ENCODE measurements at regions not wholly inside any gene's neighbourhood (a gene's known extent, or its start where the extent isn't known, plus 50 kb on each side); places are given as distances from the start of the nearest gene placed in this dataset.

DNA sequence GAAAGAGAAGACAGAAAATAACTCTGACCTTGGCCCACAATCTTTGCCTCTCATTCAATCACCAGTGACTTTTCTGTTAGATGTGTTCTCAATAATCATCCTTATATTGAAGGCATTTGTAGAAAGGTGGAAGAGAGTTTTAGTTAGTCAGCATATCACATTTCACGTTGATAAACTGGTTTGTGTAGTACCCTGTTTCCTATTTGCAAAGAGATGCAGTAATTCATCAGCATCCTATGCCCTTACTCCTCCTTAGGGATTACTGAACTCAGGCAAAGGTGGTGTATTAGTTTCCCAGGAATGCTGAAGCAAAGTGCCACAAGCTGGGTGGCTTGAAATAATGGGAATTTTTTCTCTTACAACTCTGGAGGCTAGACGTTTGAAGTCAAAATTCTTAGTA is 145.0 kb downstream of the SPP2 start:
- TF ChIP-seq, protein P1, sequence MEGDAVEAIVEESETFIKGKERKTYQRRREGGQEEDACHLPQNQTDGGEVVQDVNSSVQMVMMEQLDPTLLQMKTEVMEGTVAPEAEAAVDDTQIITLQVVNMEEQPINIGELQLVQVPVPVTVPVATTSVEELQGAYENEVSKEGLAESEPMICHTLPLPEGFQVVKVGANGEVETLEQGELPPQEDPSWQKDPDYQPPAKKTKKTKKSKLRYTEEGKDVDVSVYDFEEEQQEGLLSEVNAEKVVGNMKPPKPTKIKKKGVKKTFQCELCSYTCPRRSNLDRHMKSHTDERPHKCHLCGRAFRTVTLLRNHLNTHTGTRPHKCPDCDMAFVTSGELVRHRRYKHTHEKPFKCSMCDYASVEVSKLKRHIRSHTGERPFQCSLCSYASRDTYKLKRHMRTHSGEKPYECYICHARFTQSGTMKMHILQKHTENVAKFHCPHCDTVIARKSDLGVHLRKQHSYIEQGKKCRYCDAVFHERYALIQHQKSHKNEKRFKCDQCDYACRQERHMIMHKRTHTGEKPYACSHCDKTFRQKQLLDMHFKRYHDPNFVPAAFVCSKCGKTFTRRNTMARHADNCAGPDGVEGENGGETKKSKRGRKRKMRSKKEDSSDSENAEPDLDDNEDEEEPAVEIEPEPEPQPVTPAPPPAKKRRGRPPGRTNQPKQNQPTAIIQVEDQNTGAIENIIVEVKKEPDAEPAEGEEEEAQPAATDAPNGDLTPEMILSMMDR (IDR thresholded peaks at IDR 0.05; ENCODE audit: low read depth, low read length) = no peak
- no peak for DNase-seq (ENCODE audit: low read depth, low spot score)
- Histone ChIP-seq H3K4me3 (ENCODE audit: low read depth, low read length) (no peak overlapping the region), H3K27me3 (ENCODE audit: control insufficient read depth, insufficient read depth, low read length) (peaks cover 41% of the 10 kb centered on the region), H3K27ac (ENCODE audit: low read depth, low read length) (no peak overlapping the region), H3K9me3 (ENCODE audit: control insufficient read depth, insufficient read depth, low read length) (no peaks in the 10 kb centered on the region)
- ChIA-PET CTCF (interaction anchor here (0.6 kb wide), 1 partner anchor 187 kb away, joined by 5 read pairs; no protein-coding TSS in a partner anchor), POLR2A (no interaction called here)

DNA sequence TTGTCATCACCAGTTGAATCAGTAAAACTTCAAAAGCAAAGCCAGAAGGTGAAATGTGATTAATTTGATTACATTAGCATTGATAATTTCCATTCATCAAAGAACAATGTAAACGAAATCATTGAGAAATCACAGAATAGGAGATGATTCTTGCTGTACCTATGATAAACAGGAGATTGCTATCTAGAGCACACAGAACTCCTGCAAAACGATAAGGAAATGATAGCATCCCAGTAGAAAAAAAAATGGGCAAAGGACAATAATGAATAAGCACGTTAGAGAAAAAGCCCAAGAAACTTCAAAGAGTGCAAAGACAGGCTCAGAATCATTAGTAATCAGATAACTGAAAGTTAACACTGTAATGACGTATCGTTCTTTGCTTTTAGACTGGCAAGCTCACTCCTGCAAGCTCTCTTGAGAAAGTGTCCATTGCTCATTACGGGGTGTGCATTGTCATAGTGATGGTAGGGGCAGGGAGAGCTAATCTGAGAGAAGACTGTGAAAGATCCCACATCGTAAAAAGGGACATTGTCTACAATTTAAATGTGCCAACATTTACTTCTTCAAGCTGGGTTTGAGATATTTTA is 143.6 kb downstream of the SPP2 start:
- TF ChIP-seq, protein P1 (IDR thresholded peaks at IDR 0.05; ENCODE audit: low read depth, low read length) = no peak
- ChIA-PET POLR2A (no interaction called here), CTCF (no interaction called here)
- Histone ChIP-seq H3K4me3 (ENCODE audit: low read depth, low read length) (no peak overlapping the region), H3K27me3 (ENCODE audit: control insufficient read depth, insufficient read depth, low read length) (peaks cover 45% of the 10 kb centered on the region), H3K9me3 (ENCODE audit: control insufficient read depth, insufficient read depth, low read length) (no peaks in the 10 kb centered on the region), H3K27ac (ENCODE audit: low read depth, low read length) (no peak overlapping the region)
- no peak for DNase-seq (ENCODE audit: low read depth, low spot score)

- DNase-seq (ENCODE audit: low read depth, low spot score) = no peak
- POLR2A ChIA-PET = no interaction called here
These were observed 141.4 kb downstream of the SPP2 start for GRCh38 chr2:234191819-234192407.

DNA sequence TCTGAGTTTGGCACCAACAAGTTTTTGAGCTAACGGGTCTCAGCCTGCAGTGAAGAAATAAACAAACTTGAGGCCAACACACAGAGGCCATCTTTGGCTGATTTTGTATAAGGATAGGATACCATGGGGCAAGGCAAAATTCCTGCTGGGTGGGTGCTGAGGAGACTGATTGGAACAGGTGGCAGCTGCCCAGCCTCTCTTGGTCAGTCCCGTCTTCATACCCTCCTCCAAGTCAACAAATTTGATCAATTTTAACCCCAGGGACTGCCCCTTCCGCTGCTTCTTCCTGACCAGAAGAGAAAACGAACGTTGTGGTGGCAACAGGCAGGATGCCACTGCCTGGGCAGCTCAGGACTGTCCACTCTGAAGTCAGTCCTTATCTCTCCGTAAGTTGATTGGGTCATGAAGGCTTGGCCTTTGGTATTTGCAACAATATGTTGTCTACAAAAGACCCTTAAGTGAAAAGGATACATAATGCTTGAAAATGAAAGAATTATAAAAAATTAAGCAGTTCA is 139.3 kb downstream of the SPP2 start:
- no peak for DNase-seq (ENCODE audit: low read depth, low spot score)
- Histone ChIP-seq H3K9me3 (ENCODE audit: control insufficient read depth, insufficient read depth, low read length) (no peaks in the 10 kb centered on the region), H3K27me3 (ENCODE audit: control insufficient read depth, insufficient read depth, low read length) (peaks cover 26% of the 10 kb centered on the region), H3K4me3 (ENCODE audit: low read depth, low read length) (no peak overlapping the region), H3K27ac (ENCODE audit: low read depth, low read length) (no peak overlapping the region)
- TF ChIP-seq, protein P1 (IDR thresholded peaks at IDR 0.05; ENCODE audit: low read depth, low read length) = no peak
- CTCF ChIA-PET = no interaction called here
- POLR2A ChIA-PET = no interaction called here

More at GRCh38 chr2:234191819-234192407, 141.4 kb downstream of the SPP2 start:
- Histone ChIP-seq H3K27ac (ENCODE audit: low read depth, low read length) (no peak overlapping the region), H3K9me3 (ENCODE audit: control insufficient read depth, insufficient read depth, low read length) (no peaks in the 10 kb centered on the region), H3K4me3 (ENCODE audit: low read depth, low read length) (no peak overlapping the region), H3K27me3 (ENCODE audit: control insufficient read depth, insufficient read depth, low read length) (peaks cover 32% of the 10 kb centered on the region)
- CTCF ChIA-PET = no interaction called here
- TF ChIP-seq, protein P1 (IDR thresholded peaks at IDR 0.05; ENCODE audit: low read depth, low read length) = 0 out of 2 replicates have a peak, but pooled peaks have one; percentile 8

DNA sequence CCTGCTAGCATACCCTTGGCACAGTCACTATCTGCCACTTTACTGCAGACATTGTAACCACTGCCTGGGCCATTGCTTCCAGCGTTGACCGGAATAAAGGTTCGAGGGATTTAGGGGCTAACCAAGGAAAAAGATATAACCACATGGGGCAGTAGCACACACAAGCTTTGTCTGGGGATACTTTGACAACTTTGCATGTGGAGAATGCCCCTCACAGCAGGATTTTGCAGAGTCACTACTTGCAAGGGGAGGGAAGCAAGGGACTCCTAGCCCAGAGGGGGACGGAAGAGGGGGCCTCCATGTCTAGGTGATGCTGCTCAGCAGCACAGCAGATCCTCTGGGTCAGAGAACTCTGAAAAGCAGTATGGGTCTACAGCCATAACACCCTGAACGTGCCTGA is 138.7 kb downstream of the SPP2 start:
- POLR2A ChIA-PET = no interaction called here
- CTCF ChIA-PET = no interaction called here
- Histone ChIP-seq H3K9me3 (ENCODE audit: control insufficient read depth, insufficient read depth, low read length) (no peaks in the 10 kb centered on the region), H3K27ac (ENCODE audit: low read depth, low read length) (no peak overlapping the region), H3K4me3 (ENCODE audit: low read depth, low read length) (no peak overlapping the region), H3K27me3 (ENCODE audit: control insufficient read depth, insufficient read depth, low read length) (peaks cover 30% of the 10 kb centered on the region)
- no peak for DNase-seq (ENCODE audit: low read depth, low spot score)
- TF ChIP-seq, protein P1 (IDR thresholded peaks at IDR 0.05; ENCODE audit: low read depth, low read length) = no peak
